Rectal smooth muscle tissue (tissue), 1 donor: ENCODE measurements at regions not wholly inside any gene's neighbourhood (a gene's known extent, or its start where the extent isn't known, plus 50 kb on each side); places are given as distances from the start of the nearest gene placed in this dataset.
"Not testable (repeated sequence)": the region's sequence is repeated elsewhere in the genome, so short reads cannot be mapped to it uniquely, and the experiment has no call there.

Experiments
- H3K27ac ChIP-seq: one replicate; pipeline ENCODE4 v1.7.0; 2013; ENCODE audit warnings: low read depth, low read length, inconsistent platforms
- H3K27me3 ChIP-seq: one replicate; pipeline ENCODE4 v1.7.0; 2013; ENCODE audit warnings: low read length; ENCODE audit not compliant: control insufficient read depth, insufficient read depth
- H3K36me3 ChIP-seq: one replicate; pipeline ENCODE4 v1.7.0; 2013; ENCODE audit warnings: low read length; ENCODE audit not compliant: control insufficient read depth, insufficient read depth
- H3K4me1 ChIP-seq: one replicate; pipeline ENCODE4 v1.7.0; 2013; ENCODE audit warnings: low read length; ENCODE audit not compliant: control insufficient read depth, insufficient read depth
- H3K4me3 ChIP-seq: one replicate; pipeline ENCODE4 v1.7.0; 2013; ENCODE audit warnings: low read length
- H3K9ac ChIP-seq: one replicate; pipeline ENCODE4 v1.7.0; 2013; ENCODE audit warnings: low read length

DNA sequence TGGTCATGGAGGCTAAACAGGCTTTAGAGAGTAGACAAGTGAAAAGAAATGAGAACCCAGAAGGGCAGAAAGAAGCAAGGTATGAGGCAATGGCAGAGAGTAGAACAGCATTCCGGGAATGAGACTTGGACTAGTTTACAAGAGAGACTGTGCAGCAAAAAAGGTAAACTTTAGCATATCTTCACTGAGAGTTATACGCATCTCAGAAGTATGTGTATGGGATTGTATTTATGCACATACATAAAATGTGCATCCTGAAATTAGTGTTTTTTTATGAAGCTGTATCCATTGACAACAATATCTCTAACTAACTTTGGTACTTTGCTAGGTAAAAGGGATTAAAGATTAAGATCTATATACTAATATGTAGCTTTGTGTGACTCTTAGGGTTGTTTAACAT lies 753.6 kb downstream of the BCKDHB start:
- H3K36me3 ChIP-seq = no peaks in the 10 kb centered on the region
- no peaks in the 10 kb centered on the region for H3K4me1 ChIP-seq
- H3K9ac ChIP-seq = no peak overlapping the region
- no peak overlapping the region for H3K4me3 ChIP-seq
- no peak overlapping the region for H3K27ac ChIP-seq
- no peaks in the 10 kb centered on the region for H3K27me3 ChIP-seq

DNA sequence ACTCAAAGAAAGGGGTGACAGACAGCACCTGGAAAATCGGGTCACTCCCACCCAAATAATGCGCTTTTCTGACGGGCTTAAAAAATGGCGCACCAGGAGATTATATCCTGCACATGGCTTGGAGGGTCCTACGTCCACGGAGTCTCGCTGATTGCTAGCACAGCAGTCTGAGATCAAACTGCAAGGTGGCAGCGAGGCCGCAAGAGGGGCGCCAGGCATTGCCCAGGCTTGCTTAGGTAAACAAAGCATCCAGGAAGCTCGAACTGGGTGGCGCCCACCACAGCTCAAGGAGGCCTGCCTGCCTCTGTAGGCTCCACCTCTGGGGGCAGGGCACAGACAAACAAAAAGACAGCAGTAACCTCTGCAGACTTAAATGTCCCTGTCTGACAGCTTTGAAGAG lies 741.5 kb downstream of the BCKDHB start:
- not testable (repeated sequence) for H3K36me3 ChIP-seq, H3K4me3 ChIP-seq, H3K4me1 ChIP-seq, H3K27ac ChIP-seq, H3K27me3 ChIP-seq, H3K9ac ChIP-seq

DNA sequence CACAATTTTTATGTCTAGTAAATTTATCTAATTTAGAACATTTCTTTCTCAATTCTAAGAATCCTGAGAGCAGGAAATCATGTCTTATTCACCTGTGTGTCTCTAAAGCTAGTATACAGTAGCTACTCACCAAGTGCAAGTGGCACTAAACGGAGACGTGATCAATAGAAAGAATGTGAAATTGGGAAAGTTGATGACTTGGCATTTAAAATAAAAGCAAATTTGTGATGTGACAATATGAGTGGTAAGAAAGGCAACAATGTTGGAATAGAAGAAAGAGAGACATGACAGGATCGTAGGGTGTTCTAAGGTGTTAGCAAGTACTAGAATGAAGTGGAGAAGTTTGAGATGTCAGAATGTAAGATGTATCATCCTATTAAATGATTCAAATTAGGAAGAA lies 725.9 kb downstream of the BCKDHB start:
- H3K9ac ChIP-seq = no peak overlapping the region
- H3K36me3 ChIP-seq = no peaks in the 10 kb centered on the region
- no peaks in the 10 kb centered on the region for H3K4me1 ChIP-seq
- no peak overlapping the region for H3K4me3 ChIP-seq
- no peak overlapping the region for H3K27ac ChIP-seq
- H3K27me3 ChIP-seq = no peaks in the 10 kb centered on the region

DNA sequence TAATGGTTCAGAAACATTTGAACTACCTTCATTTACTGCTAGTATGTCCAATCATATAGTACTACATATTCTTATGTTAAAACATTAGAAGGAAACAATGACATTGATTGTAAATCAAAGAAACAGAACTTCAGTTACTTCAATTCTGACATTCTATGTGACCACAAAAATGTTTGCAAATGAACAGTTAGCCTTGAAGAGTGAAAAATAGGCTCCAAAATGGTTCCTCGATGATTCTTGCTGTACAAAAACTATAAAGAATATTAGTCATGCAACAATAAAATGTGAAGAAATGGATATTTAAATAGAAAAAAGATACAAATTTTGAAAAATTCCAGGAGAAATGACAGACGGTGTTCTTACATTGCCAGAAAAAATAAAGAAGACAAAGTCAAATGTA lies 686.9 kb downstream of the BCKDHB start:
- peaks cover 3% of the 10 kb centered on the region for H3K4me1 ChIP-seq

DNA sequence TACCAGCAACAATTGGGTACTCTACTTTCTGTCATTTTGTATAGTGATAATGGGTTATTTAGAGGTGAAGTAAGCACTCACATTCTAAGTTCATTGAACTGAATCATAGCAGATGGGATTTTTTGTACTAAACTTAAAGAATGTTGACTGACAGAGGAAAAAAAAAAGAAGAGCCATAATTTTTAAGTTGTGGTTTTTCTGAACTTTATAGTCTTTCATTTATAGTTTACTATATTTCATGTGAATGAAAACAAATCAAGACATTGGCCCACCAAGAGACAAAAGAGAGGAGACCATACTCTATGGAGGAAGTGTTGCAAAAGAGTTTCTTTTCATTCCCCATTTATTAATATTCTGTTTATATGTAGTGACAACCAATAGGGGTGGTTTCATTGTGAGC lies 685.7 kb downstream of the BCKDHB start:
- H3K9ac ChIP-seq = no peak overlapping the region
- no peaks in the 10 kb centered on the region for H3K36me3 ChIP-seq
- no peaks in the 10 kb centered on the region for H3K27me3 ChIP-seq
- peaks cover 3% of the 10 kb centered on the region for H3K4me1 ChIP-seq
- no peak overlapping the region for H3K27ac ChIP-seq
- H3K4me3 ChIP-seq = no peak overlapping the region

More for the DNA sequence above, 686.9 kb downstream of the BCKDHB start:
- Histone ChIP-seq H3K27ac (no peak overlapping the region), H3K27me3 (no peaks in the 10 kb centered on the region), H3K36me3 (no peaks in the 10 kb centered on the region), H3K4me3 (no peak overlapping the region), H3K9ac (no peak overlapping the region)

DNA sequence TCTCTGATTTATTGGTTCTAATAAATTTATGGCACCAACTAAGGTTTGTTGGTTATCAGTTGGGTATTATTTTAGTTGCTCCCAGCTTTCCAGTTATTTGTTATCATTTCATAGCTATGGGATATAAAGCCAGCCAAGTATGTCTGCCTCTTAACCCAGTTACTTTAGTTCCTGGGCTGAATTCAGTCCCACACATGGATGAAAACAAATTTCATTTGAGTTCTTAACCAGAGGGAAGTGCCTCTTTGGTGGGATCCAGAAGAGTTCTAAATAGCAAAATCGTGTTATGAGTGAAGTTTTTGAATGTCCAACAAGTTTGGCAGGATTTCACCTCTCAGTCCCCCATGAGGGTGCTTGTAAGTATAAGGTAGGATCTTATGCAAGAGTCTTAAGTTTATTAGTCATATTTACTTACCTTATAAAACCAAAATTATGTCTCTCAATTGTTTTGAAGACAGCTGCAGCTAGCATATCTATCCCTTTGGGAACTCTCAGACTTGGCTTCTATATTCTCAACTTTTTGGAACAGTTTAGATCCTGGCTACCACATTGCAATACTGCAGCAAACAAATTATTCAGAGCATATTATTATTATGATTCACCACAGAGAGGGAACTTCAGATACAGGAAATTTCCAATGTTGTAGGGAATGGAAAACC lies 683.6 kb downstream of the BCKDHB start:
- no peak overlapping the region for H3K9ac ChIP-seq
- H3K4me3 ChIP-seq = no peak overlapping the region
- no peaks in the 10 kb centered on the region for H3K36me3 ChIP-seq
- no peak overlapping the region for H3K27ac ChIP-seq
- H3K27me3 ChIP-seq = no peaks in the 10 kb centered on the region
- H3K4me1 ChIP-seq = peaks cover 3% of the 10 kb centered on the region

DNA sequence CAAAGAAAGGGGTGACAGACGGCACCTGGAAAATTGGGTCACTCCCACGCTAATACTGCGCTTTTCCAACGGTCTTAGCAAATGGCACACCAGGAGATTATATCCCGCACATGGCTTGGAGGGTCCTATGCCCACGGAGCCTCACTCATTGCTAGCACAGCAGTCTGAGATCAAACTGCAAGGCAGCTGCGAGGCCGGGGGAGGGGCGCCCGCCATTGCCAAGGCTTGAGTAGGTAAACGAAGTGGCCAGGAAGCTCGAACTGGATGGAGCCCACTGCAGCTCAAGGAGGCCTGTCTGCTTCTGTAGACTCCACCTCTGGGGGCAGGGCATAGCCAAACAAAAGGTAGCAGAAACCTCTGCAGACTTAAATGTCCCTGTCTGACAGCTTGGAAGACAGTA lies 676.8 kb downstream of the BCKDHB start:
- H3K36me3 ChIP-seq, H3K27me3 ChIP-seq, H3K9ac ChIP-seq, H3K4me3 ChIP-seq, H3K27ac ChIP-seq, H3K4me1 ChIP-seq: not testable (repeated sequence)

DNA sequence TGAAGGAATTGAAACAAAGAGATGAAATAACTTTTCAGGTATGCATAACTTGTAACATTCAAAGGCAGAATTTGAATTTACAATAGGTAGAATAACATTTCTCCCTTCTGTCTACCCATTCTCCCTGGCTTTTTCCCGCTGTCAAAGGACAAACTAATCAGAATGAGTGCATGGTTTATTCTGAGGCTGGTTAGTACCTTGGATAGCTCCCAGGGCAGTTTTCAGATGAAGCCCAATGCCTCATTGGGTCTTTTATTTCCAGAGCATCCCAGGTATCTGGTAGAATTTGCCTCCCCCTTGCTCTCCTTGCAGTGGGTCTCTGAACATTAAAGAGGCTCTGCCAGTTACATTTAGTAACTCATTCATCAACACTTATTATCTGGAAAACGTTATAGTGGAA lies 665.5 kb downstream of the BCKDHB start:
- Histone ChIP-seq H3K9ac (no peak overlapping the region), H3K27ac (no peak overlapping the region), H3K27me3 (no peaks in the 10 kb centered on the region), H3K36me3 (no peaks in the 10 kb centered on the region), H3K4me3 (no peak overlapping the region), H3K4me1 (no peaks in the 10 kb centered on the region)

DNA sequence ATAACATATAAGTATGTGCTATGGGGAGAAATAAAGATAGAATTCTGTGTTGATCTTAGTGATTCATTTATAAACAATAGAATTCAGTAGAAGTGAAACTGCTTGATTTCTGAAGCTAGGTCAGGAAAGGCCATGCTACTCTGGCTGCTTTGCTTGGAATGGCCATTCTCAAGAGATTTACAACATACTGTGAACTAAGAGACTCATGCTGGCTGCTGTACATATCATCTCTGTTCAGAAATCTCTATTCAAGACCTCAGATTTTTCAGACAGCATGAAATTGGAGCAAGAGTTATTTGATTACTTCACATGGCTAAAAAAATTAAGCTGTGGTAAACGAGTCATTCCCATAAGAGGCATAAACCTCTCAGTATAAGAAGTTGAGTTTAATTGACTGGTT lies 662.6 kb downstream of the BCKDHB start:
- H3K4me1 ChIP-seq = no peaks in the 10 kb centered on the region
- no peak overlapping the region for H3K9ac ChIP-seq
- no peak overlapping the region for H3K27ac ChIP-seq
- H3K36me3 ChIP-seq = no peaks in the 10 kb centered on the region
- no peaks in the 10 kb centered on the region for H3K27me3 ChIP-seq
- no peak overlapping the region for H3K4me3 ChIP-seq

DNA sequence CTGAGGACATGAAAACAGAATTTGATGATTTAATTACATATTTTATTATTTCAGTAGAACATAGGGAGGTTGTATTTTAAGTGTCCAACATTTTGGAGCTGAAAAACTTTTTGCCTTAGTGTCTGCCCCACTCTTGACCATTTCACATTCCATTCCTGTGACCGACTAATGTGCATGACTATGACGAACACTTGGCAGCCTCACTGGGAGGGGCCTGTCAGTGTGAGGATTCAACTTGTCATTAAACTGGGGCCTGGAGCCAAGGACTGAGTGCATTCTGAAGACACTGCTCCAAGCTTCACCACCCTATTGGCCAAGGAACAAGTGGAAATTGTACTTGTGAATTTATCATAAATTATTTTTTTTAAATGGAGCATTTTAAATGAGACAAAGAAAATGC lies 661.3 kb downstream of the BCKDHB start:
- Histone ChIP-seq H3K27ac (no peak overlapping the region), H3K27me3 (no peaks in the 10 kb centered on the region), H3K9ac (no peak overlapping the region), H3K4me3 (no peak overlapping the region), H3K4me1 (no peaks in the 10 kb centered on the region), H3K36me3 (no peaks in the 10 kb centered on the region)

DNA sequence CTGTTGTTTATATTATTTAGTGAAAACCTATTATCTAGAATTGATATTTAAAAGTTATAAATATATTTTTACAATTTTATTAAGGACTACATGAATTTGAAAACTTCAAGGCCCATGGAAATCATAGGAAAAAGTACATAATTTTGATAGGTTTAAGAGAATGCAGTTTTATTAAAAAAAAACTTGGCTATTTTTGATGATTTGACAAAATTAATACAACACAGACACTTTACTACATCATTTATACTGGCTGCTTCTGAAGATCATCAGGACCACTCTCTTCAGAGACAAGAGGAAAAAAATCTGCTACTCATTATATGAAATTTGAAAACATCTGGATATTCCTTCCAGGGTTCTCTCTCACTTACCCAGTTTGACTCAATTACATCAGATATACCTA lies 637.7 kb downstream of the BCKDHB start:
- no peaks in the 10 kb centered on the region for H3K36me3 ChIP-seq
- no peaks in the 10 kb centered on the region for H3K4me1 ChIP-seq
- no peak overlapping the region for H3K27ac ChIP-seq
- H3K27me3 ChIP-seq = no peaks in the 10 kb centered on the region
- H3K9ac ChIP-seq = no peak overlapping the region
- H3K4me3 ChIP-seq = no peak overlapping the region

DNA sequence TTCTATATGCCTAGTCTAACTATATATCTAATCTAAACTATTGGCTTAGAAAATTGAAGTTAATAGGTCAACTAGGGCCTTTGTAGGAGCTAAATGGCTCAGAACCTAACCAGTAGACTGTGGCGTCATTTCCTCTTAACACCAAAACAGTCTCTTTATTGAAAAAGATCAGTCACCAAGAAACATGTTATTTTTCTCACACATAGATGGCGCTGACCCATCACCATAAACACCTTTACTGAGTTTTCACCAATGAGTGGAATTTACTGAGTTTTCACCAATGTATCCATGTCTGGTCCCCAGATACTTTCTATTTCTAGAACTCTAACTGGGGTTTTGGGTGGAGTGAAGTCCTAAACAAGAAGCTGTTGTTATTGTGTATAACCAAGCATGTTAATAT lies 636.0 kb downstream of the BCKDHB start:
- Histone ChIP-seq H3K4me3 (no peak overlapping the region), H3K9ac (no peak overlapping the region), H3K27me3 (no peaks in the 10 kb centered on the region), H3K27ac (no peak overlapping the region), H3K4me1 (no peaks in the 10 kb centered on the region), H3K36me3 (no peaks in the 10 kb centered on the region)

DNA sequence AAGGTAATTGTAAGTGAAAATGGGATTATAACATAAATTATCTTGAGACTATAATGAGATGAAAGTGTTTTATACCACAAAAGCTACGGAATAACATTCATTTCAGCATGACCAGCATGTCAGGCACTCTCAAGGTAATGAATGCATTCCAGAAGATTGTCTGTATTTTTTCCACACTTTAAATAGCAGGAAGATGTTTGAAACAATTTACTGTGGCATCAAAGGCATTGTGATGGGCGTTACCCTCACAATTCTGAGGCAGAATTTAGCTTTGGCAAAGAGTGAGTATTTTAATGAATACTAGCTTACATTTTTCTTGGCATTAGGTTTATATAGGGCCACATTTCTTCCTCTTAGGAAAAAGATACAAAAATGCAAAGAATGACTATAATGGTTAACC lies 627.2 kb downstream of the BCKDHB start:
- no peaks in the 10 kb centered on the region for H3K4me1 ChIP-seq
- H3K36me3 ChIP-seq = no peaks in the 10 kb centered on the region

More for the DNA sequence above, 627.2 kb downstream of the BCKDHB start:
- no peaks in the 10 kb centered on the region for H3K27me3 ChIP-seq
- no peak overlapping the region for H3K27ac ChIP-seq
- no peak overlapping the region for H3K4me3 ChIP-seq
- no peak overlapping the region for H3K9ac ChIP-seq
